Glutamatergic neuron (in vitro differentiated cells): ENCODE measurements at regions not wholly inside any gene's neighbourhood (a gene's known extent, or its start where the extent isn't known, plus 50 kb on each side); places are given as distances from the start of the nearest gene placed in this dataset.
"Not testable (repeated sequence)": the region's sequence is repeated elsewhere in the genome, so short reads cannot be mapped to it uniquely, and the experiment has no call there.

ENCODE experiments used
- DNase-seq: peaks from one replicate; pipeline ENCODE4 v3.0.0; 2022
- H3K27ac Mint-ChIP-seq: one replicate; pipeline ENCODE4 v1.8.0; 2020; ENCODE audit warnings: mild to moderate bottlenecking, mixed read lengths, inconsistent platforms; ENCODE audit not compliant: unreplicated experiment
- H3K27me3 Mint-ChIP-seq: one replicate; pipeline ENCODE4 v1.8.0; 2020; ENCODE audit warnings: mild to moderate bottlenecking, moderate library complexity, mixed read lengths, inconsistent platforms; ENCODE audit not compliant: unreplicated experiment
- H3K36me3 Mint-ChIP-seq: one replicate; pipeline ENCODE4 v1.8.0; 2020; ENCODE audit warnings: mild to moderate bottlenecking, mixed read lengths, inconsistent platforms; ENCODE audit not compliant: unreplicated experiment
- H3K4me1 Mint-ChIP-seq: one replicate; pipeline ENCODE4 v1.8.0; 2020; ENCODE audit warnings: mild to moderate bottlenecking, low read depth, mixed read lengths, inconsistent platforms; ENCODE audit not compliant: unreplicated experiment
- H3K4me3 Mint-ChIP-seq: one replicate; pipeline ENCODE4 v1.8.0; 2020; ENCODE audit warnings: mild to moderate bottlenecking, mixed read lengths, inconsistent platforms; ENCODE audit not compliant: unreplicated experiment
- H3K9me3 Mint-ChIP-seq: one replicate; pipeline ENCODE4 v1.8.0; 2020; ENCODE audit warnings: mild to moderate bottlenecking, moderate library complexity, mixed read lengths, inconsistent platforms; ENCODE audit not compliant: unreplicated experiment
- TF ChIP-seq, protein P1 (sequence below): fragments of 200-600 bp; sonication (generic); IDR thresholded peaks from one replicate; pipeline ENCODE4 v1.5.0; 2021; ENCODE audit not compliant: partially characterized antibody, unreplicated experiment

GRCh38 chrY:7543506-7543905, 632.0 kb upstream of the AMELY start:
- H3K27me3 Mint-ChIP-seq = no peaks in the 10 kb centered on the region
- no peaks in the 10 kb centered on the region for H3K36me3 Mint-ChIP-seq
- H3K27ac Mint-ChIP-seq = no peak overlapping the region
- no peak for DNase-seq
- TF ChIP-seq, protein P1, sequence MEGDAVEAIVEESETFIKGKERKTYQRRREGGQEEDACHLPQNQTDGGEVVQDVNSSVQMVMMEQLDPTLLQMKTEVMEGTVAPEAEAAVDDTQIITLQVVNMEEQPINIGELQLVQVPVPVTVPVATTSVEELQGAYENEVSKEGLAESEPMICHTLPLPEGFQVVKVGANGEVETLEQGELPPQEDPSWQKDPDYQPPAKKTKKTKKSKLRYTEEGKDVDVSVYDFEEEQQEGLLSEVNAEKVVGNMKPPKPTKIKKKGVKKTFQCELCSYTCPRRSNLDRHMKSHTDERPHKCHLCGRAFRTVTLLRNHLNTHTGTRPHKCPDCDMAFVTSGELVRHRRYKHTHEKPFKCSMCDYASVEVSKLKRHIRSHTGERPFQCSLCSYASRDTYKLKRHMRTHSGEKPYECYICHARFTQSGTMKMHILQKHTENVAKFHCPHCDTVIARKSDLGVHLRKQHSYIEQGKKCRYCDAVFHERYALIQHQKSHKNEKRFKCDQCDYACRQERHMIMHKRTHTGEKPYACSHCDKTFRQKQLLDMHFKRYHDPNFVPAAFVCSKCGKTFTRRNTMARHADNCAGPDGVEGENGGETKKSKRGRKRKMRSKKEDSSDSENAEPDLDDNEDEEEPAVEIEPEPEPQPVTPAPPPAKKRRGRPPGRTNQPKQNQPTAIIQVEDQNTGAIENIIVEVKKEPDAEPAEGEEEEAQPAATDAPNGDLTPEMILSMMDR = no peak
- H3K9me3 Mint-ChIP-seq = no peaks in the 10 kb centered on the region
- no peaks in the 10 kb centered on the region for H3K4me1 Mint-ChIP-seq
- H3K4me3 Mint-ChIP-seq = no peak overlapping the region

DNA sequence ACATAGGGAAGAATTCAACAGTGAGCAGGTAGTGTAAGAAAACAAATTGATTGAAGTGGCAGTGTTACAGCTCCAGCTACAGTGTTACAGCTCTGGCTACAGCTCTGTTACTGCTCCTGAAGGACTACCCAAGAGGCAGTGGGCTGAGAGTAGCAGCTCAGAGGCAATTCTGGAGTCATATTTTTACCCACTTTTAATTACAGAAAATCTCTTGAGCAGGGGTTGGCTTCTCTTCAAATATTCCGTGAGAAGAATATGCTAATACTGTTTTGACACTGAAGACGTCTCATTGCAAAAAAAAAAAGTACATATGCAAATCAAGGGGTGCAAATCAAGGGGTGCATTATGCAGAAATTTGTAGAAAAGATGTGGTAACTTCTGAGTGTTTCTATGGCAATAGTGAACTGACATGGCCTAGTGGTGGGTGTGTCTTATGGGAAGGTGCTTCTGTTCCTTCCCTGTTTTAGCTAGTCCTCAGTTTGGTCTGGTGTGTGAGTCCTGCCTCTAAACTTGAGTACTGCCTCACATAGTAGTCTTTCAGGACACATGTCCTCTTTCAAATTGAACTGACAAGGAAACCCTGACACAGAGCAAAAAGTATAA, 630.8 kb upstream of the AMELY start:
- Mint-ChIP-seq H3K4me3 (no peak overlapping the region), H3K36me3 (no peaks in the 10 kb centered on the region), H3K27me3 (no peaks in the 10 kb centered on the region), H3K27ac (no peak overlapping the region), H3K4me1 (no peaks in the 10 kb centered on the region), H3K9me3 (peaks cover 1% of the 10 kb centered on the region)
- TF ChIP-seq, protein P1 = no peak
- no peak for DNase-seq

DNA sequence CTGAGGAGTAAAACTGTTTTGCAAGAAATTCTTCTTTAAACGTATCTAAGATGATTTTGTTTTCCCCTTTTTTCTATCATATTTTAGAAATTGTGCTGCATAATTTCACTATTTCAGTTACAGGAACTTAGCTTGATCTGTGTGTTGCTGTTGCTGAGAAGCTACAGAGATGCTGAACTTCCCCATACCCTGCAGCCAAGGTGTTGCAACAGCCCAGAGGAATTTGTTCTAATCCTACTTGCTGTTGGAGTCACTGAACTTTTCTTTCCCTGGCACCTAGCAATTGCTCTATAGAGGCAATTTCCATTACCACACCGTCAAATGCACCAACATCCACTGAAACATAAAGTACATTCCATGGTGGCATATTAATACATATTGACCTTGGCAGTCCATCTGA, 617.8 kb upstream of the AMELY start:
- Mint-ChIP-seq H3K4me3 (no peak overlapping the region), H3K36me3 (no peaks in the 10 kb centered on the region), H3K27me3 (no peaks in the 10 kb centered on the region), H3K27ac (no peak overlapping the region), H3K4me1 (no peaks in the 10 kb centered on the region), H3K9me3 (no peaks in the 10 kb centered on the region)
- no peak for DNase-seq
- TF ChIP-seq, protein P1 = no peak

DNA sequence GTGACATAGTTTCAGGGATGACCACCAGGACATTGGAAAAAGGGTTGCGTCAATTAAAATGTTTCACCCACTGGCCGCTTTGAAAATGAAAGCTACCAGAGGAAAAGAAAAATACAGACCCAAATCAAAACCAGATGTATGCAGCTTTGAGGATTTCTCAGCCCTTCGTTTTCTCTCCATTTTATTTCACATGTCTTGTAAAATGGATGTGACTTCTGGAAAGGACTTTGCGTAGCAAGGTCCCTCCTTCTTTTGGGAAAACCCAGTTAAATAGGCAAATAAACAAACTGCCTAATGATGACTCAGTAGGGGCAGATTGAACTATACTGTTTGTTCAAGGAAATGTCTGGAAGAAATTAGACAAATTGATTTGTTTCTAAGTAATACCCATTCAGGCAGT, 616.0 kb upstream of the AMELY start:
- H3K9me3 Mint-ChIP-seq, H3K36me3 Mint-ChIP-seq, H3K27me3 Mint-ChIP-seq: not testable (repeated sequence)

DNA sequence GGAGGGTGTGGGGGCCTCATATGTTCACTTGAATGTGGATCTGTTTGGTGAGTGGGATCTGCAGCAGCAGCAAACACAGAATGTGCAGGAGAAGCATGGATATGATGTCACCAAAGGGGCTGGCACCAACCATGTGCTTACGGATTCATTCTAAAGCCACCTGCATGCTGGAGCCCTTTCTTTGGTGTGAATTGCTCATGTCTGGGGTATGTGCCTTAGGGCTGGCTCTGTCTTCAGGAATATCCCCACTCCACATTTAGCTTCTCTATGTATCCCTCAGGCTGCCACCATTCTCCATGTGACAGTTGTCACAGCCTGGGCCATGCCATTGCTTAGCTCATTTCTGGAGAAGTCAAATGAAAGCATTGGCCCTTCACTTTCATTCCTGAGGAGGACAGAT, 606.8 kb upstream of the AMELY start:
- Mint-ChIP-seq H3K4me3 (no peak overlapping the region), H3K9me3 (no peaks in the 10 kb centered on the region), H3K36me3 (no peaks in the 10 kb centered on the region), H3K27ac (no peak overlapping the region), H3K27me3 (peaks cover 1% of the 10 kb centered on the region), H3K4me1 (no peaks in the 10 kb centered on the region)
- no peak for DNase-seq
- TF ChIP-seq, protein P1 = no peak

More for the DNA sequence above, 616.0 kb upstream of the AMELY start:
- not testable (repeated sequence) for H3K27ac Mint-ChIP-seq, DNase-seq, H3K4me1 Mint-ChIP-seq, H3K4me3 Mint-ChIP-seq
